Spleen (tissue), 7 donors: ENCODE measurements at regions not wholly inside any gene's neighbourhood (a gene's known extent, or its start where the extent isn't known, plus 50 kb on each side); places are given as distances from the start of the nearest gene placed in this dataset.

Experiments used
- CTCF ChIP-seq, 11 experiments: fragments of 200-600 bp in 7 of 11; fragments of 450-650 bp in 4 of 11; sonication (generic) in 4 of 11; IDR thresholded peaks in 8 of 11; conservative IDR thresholded peaks in 3 of 11; 1 replicate in 7 of 11; 2 replicates in 4 of 11; pipeline versions ENCODE4 v1.4.0 to v1.8.0; 2016 to 2021; ENCODE audit warnings: antibody characterized with exemption in 11 of 11, inconsistent platforms in 4 of 11, mild to moderate bottlenecking in 1 of 11
- POLR2A ChIP-seq, 3 donors: fragments of 450-650 bp; IDR thresholded peaks; one replicate each; pipeline ENCODE4 v1.5.1; 2017; ENCODE audit warnings: antibody characterized with exemption in 3 of 3, mild to moderate bottlenecking in 1 of 3
- POLR2AphosphoS5 ChIP-seq, 3 donors: sonication (generic); formaldehyde crosslinking; IDR thresholded peaks; one replicate each; pipeline ENCODE4 v1.5.1; 2017; ENCODE audit warnings: antibody characterized with exemption in 3 of 3
- donor health status: DM: no; HTN: no; CAD: no; lungs with moderate emphysema.
- donor health status: DM: no; HTN: no; CAD: no.
- donor health status: DM: no; HTN: no; CAD: no.

- TF ChIP-seq CTCF (IDR thresholded peaks at IDR 0.05 in 8 of 11, conservative IDR thresholded peaks at IDR 0.05 in 3 of 11) (no peak), POLR2A (IDR thresholded peaks at IDR 0.05) (no peak), POLR2AphosphoS5 (IDR thresholded peaks at IDR 0.05) (no peak)
Measured at GRCh38 chr12:114562654-114563053, 121.3 kb downstream of the TBX3 start.
